ENCODE measurements at regions not wholly inside any gene's neighbourhood (a gene's known extent, or its start where the extent isn't known, plus 50 kb on each side); places are given as distances from the start of the nearest gene placed in this dataset.

- no peak overlapping the region for H3K4me3 ChIP-seq (ENCODE audit: low read length)
- no peak for DNase-seq (ENCODE audit: low read depth)
- no peak for TF ChIP-seq CTCF (conservative IDR thresholded peaks at IDR 0.05; ENCODE audit: low read length)
These were observed 63.7 kb upstream of the IGSF21 start for GRCh38 chr1:18043871-18044270.

- no peak overlapping the region for H3K4me3 ChIP-seq (ENCODE audit: low read length)
- TF ChIP-seq CTCF (conservative IDR thresholded peaks at IDR 0.05; ENCODE audit: low read length) = no peak
- DNase-seq (ENCODE audit: low read depth) = no peak
These were observed 62.4 kb upstream of the IGSF21 start for GRCh38 chr1:18045203-18045602.

- no peak overlapping the region for H3K4me3 ChIP-seq (ENCODE audit: low read length)
- TF ChIP-seq CTCF (conservative IDR thresholded peaks at IDR 0.05; ENCODE audit: low read length) = no peak
- no peak for DNase-seq (ENCODE audit: low read depth)
These were observed 62.0 kb upstream of the IGSF21 start for GRCh38 chr1:18045621-18046020.

- no peak for TF ChIP-seq CTCF (conservative IDR thresholded peaks at IDR 0.05; ENCODE audit: low read length)
- DNase-seq (ENCODE audit: low read depth) = no peak
- no peak overlapping the region for H3K4me3 ChIP-seq (ENCODE audit: low read length)
These were observed 60.5 kb upstream of the IGSF21 start for GRCh38 chr1:18047122-18047521.

- H3K4me3 ChIP-seq (ENCODE audit: low read length) = no peak overlapping the region
- DNase-seq (ENCODE audit: low read depth) = no peak
- TF ChIP-seq CTCF (conservative IDR thresholded peaks at IDR 0.05; ENCODE audit: low read length) = no peak
These were observed 58.4 kb upstream of the IGSF21 start for GRCh38 chr1:18049228-18049627.

GRCh38 chr1:18052671-18053070 is 54.9 kb upstream of the IGSF21 start:
- no peak overlapping the region for H3K4me3 ChIP-seq (ENCODE audit: low read length)
- TF ChIP-seq CTCF (conservative IDR thresholded peaks at IDR 0.05; ENCODE audit: low read length) = no peak
- DNase-seq (ENCODE audit: low read depth) = no peak

GRCh38 chr1:18055156-18055555 is 52.4 kb upstream of the IGSF21 start:
- no peak overlapping the region for H3K4me3 ChIP-seq (ENCODE audit: low read length)
- no peak for DNase-seq (ENCODE audit: low read depth)
- TF ChIP-seq CTCF (conservative IDR thresholded peaks at IDR 0.05; ENCODE audit: low read length) = no peak
